ENCODE measurements at regions not wholly inside any gene's neighbourhood (a gene's known extent, or its start where the extent isn't known, plus 50 kb on each side); places are given as distances from the start of the nearest gene placed in this dataset.

DNA sequence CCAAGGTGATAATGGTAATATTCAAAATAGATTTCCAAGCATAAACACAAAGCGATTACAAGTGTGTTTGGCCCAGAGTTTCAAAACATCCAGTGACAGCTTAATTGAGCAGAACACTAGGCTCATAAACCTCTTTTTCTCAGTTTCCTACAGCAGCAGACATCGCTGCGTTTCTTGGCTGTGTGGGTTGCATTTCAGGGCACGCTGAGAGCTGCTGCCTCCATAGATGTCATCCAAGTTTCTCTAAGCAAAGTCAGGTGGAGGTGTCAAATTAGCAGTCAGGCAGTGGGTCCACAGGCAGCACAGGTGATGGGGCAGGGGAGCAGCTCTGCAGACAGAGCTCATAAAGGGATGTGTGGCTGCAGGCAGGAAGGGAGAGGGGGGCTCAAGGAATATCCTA is 50.5 kb upstream of the COL13A1 start:
- TF ChIP-seq, protein P1, sequence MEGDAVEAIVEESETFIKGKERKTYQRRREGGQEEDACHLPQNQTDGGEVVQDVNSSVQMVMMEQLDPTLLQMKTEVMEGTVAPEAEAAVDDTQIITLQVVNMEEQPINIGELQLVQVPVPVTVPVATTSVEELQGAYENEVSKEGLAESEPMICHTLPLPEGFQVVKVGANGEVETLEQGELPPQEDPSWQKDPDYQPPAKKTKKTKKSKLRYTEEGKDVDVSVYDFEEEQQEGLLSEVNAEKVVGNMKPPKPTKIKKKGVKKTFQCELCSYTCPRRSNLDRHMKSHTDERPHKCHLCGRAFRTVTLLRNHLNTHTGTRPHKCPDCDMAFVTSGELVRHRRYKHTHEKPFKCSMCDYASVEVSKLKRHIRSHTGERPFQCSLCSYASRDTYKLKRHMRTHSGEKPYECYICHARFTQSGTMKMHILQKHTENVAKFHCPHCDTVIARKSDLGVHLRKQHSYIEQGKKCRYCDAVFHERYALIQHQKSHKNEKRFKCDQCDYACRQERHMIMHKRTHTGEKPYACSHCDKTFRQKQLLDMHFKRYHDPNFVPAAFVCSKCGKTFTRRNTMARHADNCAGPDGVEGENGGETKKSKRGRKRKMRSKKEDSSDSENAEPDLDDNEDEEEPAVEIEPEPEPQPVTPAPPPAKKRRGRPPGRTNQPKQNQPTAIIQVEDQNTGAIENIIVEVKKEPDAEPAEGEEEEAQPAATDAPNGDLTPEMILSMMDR (IDR thresholded peaks at IDR 0.05), result no peak
- no peak for TF ChIP-seq EZH2 (IDR thresholded peaks at IDR 0.05; ENCODE audit: borderline replicate concordance, insufficient read depth, low read depth, low read length, poor library complexity, severe bottlenecking)
